GM19351 (cell line): ENCODE measurements at regions not wholly inside any gene's neighbourhood (a gene's known extent, or its start where the extent isn't known, plus 50 kb on each side); places are given as distances from the start of the nearest gene placed in this dataset.
"Not testable (repeated sequence)": the region's sequence is repeated elsewhere in the genome, so short reads cannot be mapped to it uniquely, and the experiment has no call there.

Source experiments
- ATAC-seq: cut with Tn5 transposase; IDR thresholded peaks from one replicate; pipeline ENCODE4 v1.9.1; 2021; ENCODE audit warnings: mild to moderate bottlenecking, moderate library complexity; ENCODE audit not compliant: unreplicated experiment

DNA sequence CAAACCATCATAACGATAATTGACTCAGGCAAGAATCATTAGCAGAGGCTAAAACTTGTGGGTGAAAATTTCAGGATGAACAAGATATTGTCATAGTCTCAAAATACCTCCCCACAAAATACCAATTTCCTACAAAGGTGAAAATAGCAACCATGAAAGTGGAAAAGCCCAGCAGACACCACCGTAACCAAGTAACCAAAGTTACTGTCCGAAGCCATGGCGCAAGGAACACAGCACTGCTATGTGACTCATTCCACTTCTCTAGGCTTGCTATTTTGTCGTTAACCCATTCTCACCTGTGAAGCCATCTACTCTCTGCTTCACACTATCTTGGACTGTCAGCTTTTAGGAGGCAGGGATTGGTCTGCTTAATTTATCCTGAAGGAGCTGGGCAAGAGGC, 113.8 kb upstream of the CACUL1 start:
- ATAC-seq = no peak

DNA sequence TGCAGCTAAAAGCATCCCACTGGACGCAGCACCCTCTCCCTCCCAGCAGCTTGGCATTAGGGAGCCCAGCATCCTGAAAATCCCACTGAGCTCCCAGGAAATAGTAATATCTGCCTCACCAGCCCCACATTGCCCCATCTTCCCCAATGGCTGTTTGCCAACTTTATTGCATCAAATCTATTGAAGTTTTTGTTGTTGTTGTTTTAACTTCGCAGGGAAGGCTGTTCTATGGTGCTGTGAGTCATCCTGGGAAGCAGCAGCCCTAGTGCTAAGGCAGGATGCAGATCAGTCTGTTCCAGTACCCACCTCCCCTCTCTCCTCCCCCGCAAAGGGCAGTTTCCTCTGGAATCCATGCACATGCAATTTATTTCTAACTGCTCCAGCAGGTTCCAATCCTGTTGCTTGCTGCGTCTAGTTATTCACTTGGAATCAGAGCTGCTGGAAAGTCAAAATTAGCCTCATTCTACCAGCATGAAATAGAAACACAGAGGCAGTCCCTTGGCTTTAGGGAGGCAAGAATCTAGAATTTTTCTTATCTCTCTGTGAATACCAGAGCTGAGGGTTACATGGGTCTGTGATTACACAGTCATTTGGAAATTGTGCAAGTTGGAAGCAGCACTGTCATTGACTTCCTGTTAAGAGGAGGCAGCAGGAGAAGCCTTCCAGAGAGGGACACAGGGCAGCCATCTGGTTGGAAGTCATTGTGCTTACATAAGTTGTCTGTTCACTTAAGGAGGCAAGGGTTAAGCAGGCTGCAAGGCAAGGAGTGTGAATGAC, 115.9 kb upstream of the CACUL1 start:
- no peak for ATAC-seq

DNA sequence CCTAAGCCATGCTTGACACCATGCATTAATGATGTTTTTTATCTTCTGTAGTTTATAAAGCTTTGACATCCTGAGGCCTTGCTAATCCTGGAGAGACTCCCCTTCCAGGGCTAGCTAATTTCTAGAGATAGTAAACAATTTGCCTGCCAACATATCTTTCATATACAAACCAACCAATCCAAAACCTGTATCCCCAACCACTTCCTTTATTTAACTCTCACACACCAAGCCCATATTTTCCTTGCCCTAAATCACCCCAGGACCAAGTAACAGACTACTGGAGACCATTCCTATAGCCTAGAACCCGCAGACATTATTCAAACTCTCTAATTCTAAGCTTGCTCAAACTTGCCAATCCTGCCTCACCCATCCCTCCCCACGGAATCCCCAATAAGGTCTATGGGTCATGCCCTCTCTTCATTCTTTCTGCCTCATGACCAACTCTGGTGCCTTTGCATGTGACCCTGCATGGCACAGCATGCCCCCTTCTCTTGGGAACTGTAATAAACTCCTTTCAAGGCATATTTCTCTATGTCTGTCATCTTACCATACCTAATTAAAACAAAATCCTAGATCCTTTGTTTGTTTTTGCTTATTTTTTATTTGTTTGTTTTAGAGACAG, 116.6 kb upstream of the CACUL1 start:
- ATAC-seq = no peak

DNA sequence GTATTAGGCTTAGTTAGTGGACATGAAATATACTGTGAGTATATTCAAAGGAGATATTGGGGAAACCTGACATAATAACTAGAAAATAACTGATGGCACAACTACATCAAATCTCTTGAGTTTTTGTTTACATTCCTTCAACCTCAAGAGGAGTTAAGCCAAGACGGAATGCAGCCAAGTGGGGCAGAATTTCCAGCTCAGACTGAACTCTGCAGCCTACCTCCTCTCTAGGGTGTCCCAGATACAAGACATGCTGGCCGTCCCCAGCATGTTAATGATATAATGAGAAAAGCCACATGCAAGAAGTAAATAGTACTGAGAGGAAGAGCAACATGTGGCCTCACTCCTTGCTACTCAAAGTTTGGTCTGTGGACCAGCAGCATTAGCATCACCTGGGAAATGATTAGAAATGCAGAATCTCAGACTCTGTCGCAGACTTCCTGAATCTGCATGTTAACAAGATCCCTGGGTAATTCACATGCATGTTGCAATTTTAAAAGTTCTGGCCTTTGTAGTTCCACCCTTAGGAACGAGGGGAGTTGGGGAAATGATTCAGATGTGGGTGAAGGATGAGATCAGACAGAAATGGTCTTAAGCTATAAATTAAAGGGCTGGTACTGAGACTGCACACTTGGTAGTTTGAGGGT, 118.4 kb upstream of the CACUL1 start:
- ATAC-seq = no peak

DNA sequence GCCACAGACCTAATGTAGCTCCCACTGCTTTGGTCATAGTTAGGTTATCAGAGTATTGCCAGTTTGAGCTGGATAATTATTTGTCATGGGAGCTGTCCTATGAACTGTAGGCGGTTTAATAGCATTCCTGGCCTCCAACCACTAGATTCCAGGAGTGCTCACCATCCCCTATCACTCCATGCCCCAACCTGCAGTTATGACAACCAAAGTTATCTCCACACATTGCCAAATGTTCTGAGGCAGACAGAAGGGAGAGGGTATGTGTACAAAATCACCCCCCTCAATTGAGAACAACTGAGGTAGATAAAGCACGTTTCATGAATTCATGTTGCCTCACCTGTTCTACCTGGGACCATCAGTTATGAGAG, 119.0 kb upstream of the CACUL1 start:
- no peak for ATAC-seq

DNA sequence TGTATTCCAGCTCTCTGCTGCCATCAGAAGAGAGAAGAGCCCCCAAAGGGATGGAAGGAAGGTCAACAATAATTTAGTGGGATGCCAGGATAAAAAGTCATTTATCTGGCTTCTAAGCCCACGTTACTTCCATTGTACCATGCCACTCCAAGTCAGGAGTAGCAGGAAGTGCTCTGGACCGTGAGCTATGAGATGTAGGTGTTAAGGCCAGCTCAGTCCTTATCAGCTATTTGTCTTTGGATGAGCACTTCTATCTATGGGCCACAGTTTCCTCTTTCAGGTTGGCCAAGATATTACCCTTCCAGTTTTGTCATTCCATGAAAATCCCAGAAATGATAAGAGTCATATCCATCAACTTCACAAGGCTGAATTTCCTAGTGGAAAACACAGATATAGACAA, 119.4 kb upstream of the CACUL1 start:
- ATAC-seq = no peak

DNA sequence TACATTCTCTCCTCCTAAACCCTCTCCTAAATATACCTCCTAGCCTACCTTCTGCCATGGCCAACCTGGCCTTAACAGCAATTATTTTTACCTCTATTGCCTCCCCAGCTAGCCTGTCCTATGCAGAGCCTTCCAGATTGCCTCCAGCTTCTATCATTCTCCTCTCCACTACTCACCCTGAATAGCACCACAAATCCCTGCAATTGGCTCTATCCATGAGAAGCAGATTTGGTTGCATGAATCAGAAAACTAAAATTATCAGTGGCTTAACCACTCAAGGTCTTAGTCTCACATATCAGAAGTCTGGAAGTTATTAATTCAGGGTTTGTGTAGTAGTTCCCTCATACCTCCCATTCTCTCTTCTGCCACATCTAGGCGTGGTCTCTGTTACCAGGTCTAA, 120.3 kb upstream of the CACUL1 start:
- ATAC-seq = no peak

DNA sequence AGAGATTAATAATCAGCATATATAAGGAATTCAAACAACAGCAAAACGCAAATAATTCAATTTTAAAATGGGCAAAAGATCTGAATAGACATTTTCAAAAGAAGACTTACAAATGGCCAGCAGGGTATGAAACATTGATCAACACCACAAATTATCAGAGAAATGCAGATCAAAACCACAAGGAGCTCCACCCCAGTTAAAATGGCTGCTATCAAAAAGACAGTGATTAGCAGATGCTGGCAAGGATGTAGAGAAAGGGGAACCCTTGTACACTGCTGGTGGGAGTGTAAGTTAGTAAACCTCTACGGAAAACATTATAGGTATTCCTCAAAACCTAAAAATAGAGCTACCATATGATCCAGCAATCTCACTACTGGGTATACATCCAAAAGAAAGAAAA, 128.0 kb upstream of the CACUL1 start:
- ATAC-seq = no peak

DNA sequence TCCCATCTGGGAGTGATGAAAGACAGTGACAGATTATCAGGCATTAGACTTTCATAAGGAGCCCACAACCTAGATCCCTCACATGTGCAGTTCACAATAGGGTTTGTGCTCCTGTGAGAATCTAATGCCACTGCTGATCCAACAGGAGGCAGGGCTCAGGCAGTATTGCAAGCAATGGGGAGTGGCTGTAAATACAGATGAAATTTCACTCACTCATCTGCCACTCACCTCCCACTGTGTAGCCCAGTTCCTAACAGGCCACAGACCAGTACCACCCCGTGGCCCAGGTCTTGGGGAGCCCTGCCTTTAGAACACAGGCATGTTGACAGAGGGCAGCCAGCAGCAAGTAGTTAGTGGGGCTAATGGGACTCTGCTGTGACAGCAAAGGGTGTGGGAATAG, 137.3 kb upstream of the NANOS1 start:
- no peak for ATAC-seq

DNA sequence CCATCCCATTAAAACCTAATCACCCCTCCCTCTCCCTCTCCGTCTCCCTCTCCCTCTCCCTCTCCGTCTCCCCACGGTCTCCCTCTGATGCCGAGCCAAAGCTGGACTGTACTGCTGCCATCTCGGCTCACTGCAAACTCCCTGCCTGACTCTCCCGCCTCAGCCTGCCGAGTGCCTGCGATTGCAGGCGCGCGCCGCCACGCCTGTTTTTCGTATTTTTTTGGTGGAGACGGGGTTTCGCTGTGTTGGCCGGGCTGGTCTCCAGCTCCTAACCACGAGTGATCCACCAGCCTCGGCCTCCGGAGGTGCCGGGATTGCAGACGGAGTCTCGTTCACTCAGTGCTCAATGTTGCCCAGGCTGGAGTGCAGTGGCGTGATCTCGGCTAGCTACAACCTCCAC, 134.6 kb upstream of the NANOS1 start:
- ATAC-seq = not testable (repeated sequence)

DNA sequence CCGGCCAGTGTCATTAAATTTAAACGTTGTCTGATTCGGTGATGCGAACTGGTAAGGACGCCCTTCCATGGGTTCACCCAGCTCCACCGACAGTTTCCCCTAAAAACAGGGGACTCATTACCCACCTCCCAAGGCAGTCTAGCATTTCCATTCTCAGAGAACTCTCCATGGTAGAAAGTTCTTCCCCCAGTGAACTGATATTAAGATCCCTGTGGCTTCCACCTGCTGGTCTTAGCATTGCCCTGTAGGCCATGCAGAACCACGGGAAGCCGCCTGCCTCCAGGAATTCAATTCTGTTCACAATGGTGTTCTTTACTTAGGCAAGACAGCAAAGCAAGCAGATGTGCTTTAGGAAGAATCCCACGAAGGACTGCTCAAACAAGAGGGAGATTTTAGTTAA, 128.9 kb upstream of the NANOS1 start:
- no peak for ATAC-seq

DNA sequence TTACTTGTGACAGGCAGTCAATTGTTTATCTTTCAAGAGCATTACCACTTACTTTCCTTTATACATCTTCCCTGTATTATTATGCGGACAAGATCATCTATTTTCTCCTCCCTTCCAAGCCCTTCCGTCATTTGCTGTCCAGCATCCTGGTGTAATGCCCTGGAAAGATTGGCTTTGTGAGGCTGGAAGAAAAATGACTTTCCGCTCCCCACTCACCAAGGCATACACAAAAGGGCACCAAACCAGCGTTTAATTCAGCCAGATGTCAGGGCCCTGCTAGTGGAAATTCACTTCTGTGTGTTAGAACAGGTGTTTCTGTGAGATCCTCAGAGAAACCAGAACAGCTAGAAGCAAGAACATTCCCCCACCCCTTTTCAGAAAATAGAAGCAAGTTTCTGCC, 128.1 kb upstream of the NANOS1 start:
- ATAC-seq = no peak

DNA sequence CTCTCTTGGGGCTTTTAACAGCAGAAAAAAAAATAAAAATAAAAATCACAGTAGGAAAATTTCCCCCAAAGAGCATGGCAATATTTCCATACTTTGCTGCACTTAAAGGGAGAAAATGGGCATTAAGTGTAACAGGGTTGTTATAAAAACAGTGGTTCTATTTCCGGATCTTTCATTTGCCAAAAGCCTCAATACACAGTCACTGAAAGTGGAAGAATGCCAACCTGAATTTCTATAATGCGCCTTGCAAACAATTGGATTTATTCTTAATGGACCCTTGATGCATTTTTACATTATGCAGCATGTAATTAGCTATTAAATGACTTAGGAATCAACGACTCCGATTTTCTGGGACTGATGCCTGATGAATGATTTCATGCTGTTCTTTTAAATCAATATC, 127.6 kb upstream of the NANOS1 start:
- no peak for ATAC-seq

DNA sequence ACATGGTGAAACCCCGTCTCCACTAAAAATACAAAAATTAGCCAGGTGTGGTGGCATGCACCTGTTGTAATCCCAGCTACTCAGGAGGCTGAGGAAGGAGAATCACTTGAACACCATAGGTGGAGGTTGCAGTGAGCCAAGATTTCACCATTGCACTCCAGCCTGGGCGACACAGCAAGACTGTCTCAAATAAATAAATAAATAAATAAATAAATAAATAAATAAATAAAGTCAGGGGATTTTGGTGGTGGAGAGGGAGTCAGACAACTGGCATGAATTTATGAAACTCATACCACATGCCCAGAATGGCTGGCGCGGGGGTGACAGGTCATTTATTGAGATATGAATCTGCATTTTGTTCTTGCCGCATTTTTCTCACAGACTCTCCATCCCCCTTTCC, 126.9 kb upstream of the NANOS1 start:
- ATAC-seq = not testable (repeated sequence)

DNA sequence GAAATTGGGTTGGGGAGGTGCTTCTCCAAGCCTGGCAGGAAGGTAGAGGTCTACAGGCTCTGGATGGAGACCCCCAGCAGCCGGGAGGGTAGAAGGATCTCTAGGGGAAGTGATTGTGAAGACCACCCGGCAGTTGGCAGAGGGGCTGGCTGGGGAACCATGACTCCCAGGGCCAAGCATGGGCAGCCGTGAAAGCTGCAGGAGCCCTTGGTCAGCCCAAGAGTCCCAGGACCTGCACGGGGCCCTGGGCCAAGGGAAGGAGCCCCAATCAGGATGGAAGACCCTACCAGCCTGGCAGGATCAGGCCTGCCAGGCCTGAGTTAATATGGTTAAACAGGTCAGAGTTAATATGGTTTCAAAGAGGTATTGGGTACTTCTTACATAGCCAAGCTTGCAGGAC, 126.3 kb upstream of the NANOS1 start:
- ATAC-seq = no peak

DNA sequence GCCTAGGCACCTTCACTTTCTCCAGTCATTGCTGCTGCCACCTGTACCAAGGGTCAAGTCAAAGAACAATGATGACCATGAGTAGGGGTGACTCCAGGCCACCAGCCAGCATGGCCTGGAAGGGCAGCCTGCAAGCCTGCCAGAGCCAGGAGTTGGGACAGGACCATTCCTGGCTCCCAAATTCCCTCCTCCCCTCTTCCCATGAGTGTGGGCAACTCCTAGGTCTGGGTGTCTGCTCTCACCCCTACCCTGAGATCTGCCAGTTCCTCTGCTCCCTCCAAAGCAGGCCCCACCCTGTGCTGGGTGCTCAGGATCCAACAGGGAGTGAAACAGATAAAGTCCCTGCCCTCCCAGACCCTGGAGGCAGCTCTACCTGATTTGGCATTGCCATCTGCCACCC, 125.8 kb upstream of the NANOS1 start:
- no peak for ATAC-seq

DNA sequence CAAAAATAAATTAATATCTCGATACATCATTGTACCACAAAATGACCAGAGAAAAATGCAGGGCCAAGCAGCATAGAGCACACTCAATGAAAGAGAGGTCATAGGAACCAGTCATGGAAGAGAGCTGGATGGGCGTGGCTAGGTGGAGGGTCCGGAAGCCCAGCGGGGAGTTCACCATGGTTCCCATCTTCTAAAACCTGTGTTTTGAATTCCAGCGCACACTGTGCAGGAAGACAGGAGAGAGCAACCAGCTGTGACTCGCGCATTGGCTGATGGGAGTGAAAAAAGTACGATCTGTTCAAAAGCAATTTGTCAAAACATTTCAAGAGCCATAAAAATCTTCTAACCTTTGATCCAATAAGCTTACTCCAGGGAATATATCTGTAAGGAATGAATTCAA, 125.2 kb upstream of the NANOS1 start:
- ATAC-seq = no peak

DNA sequence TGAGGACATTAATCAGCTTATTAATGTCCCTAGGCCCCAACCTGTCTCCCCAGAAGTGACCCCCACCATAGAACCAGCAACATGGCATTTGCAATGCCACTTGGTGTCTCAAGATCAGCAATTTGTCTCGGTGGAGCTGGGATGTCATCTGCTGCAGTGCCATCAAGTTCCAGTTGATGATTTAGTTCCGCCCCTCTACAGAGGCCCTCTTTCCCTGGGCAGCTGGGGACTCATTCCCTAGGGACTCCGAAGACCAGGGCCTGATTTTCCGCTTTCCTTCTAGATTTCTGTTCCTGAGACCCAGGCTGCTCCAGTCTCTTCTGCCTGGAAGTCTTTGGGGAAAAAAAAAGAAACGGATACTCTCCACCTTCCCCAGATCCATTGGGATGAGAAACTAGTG, 122.5 kb upstream of the NANOS1 start:
- no peak for ATAC-seq

DNA sequence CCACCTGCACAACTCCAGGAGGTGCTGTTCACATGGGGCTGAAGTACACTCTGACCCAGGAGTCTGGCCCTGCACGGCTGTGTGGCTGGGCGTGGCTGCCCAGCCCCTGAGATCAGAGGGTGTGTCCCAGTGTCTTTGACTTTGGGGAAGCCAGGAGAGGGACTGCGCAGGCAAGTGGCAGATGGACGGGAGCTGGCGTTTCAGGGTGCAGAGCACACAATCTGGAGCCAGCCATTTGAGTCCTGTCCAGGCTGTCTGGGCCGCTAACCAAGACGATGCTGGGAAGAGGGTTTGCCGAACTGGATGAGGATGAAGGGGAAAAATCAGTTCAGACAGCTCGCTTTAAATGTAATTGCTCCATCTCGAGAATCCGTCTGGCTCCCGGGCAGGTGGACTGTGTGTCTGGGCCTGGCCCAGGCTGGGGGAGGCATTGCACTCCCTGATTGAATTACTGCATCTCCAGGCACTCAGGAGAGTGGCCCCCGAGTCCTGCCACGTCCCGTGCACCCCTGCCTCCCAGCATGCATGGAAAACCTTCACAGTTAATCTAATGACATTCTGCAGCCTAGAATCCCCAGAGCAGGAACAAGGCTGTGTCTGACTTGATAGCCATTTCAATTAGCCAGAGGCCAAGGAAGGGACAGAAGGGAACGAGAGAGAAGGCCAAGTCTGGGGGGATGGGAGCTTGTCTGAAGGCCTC, 120.8 kb upstream of the NANOS1 start:
- no peak for ATAC-seq

DNA sequence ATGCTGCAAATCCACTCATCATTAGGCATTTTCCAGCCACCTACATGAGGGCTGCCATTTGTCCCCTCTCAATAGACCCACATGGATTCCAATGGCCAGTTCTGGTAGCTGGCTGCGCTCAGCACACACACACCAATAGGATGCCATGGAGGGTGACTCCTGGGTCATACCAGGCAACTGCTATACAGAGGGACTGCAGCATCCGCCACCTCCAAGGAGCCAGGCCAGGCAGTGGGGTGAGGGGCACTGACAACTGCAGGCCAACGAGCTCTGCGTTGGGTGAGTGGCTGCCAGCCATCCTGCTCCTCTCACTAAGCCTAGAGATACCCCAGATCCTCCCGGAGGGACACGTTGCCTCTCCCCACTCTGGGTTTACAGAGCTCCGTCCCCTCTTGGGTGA, 118.8 kb upstream of the NANOS1 start:
- ATAC-seq = no peak

DNA sequence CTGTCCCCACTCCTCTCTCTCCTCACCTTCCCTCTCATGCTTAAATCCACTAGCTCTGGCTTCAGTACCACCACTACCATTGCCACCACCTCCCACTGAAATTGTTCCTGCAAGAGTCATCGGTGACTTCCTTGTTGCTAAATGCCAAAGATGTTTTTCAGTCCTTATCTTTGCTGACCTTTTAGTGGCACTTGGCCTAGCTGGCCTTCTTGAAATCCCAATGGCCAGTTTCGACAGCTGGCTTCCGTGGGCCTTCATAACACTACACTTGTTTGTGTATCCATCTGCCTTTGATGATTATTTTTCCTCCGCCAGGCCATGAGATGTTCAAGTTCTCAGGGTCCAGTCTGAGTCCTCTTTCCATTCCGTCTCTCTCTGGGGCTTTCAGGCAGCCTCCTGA, 118.2 kb upstream of the NANOS1 start:
- ATAC-seq = no peak
